ENCODE measurements at regions not wholly inside any gene's neighbourhood (a gene's known extent, or its start where the extent isn't known, plus 50 kb on each side); places are given as distances from the start of the nearest gene placed in this dataset.

DNA sequence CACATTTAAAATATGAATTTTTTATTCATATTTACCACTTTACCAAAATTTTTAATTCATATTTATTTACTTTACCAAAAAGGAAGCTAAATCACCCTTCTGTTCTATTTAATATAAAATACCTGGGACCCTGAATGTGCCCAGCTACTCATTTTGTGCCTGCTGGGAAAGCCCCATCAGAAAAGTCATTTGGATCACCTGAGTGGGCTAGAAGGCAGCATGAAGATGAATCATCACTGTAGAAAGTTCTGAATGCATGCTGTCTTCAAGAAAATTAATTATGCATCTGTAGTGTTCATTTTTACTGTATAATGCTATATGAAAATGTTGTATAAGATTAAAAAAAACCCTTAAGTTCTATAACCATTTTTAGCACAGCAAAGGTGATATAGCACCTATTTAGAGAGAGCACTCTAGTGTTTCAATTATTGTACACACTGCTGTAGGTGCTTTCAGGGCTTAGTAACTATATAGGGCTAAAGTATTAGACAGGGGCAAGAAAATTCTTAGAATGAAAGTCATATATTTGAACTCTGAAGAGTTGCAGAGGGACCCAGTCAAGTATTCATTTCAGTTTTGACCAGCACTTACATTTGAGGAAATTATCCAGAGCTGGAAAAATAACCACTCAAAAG, 175.1 kb downstream of the NFKBIZ start:
- H3K4me3 ChIP-seq (replicated peaks in 1 of 3; ENCODE audit: insufficient read depth in 1 of 3, low read depth in 2 of 3, low read length in 3 of 3), result no peak overlapping the region
- ChIA-PET POLR2A (no interaction called here), CTCF (ENCODE audit: low intra/inter-chr PET ratio, low total read pairs) (no interaction called here)
- FAIRE-seq, result no peak
- no peak overlapping the region for H2AFZ ChIP-seq (ENCODE audit: low read length)
- in situ Hi-C loops (cut with HindIII; ENCODE audit: extremely low pct_ligation_motif_present, low pct_unique_long_range_greater_than_20kb) (no loop called here), intact Hi-C loops (cut with micrococcal nuclease; ENCODE audit: unreplicated experiment) (no loop called here)
- no peaks in the 10 kb centered on the region for H3K36me3 ChIP-seq (replicated peaks in 1 of 2; ENCODE audit: control insufficient read depth in 1 of 2, insufficient read depth in 2 of 2, low read length in 2 of 2)
- H3K4me2 ChIP-seq (ENCODE audit: low read depth, low read length), result no peak overlapping the region
- no peaks in the 10 kb centered on the region for H4K20me1 ChIP-seq (ENCODE audit: insufficient read depth, low read length)
- TF ChIP-seq SAFB2 (CRISPR knock-in tag; IDR thresholded peaks at IDR 0.05; ENCODE audit: borderline replicate concordance, low read depth) (no peak), NR3C1 (CRISPR knock-in tag; IDR thresholded peaks at IDR 0.05) (no peak), ATF7-NPFF (CRISPR knock-in tag; IDR thresholded peaks at IDR 0.05; ENCODE audit: low read depth) (no peak), GATA4 (IDR thresholded peaks at IDR 0.05; ENCODE audit: borderline replicate concordance, low read depth) (no peak), KDM4B (CRISPR knock-in tag; IDR thresholded peaks at IDR 0.05) (no peak), ZNF558 (CRISPR knock-in tag; IDR thresholded peaks at IDR 0.05; ENCODE audit: borderline replicate concordance) (no peak), ZNF772 (CRISPR knock-in tag; IDR thresholded peaks at IDR 0.05) (no peak), PAF1 (CRISPR knock-in tag; IDR thresholded peaks at IDR 0.05) (no peak), ZFP36L1 (CRISPR knock-in tag; IDR thresholded peaks at IDR 0.05) (no peak), MAFG (CRISPR knock-in tag; IDR thresholded peaks at IDR 0.05) (no peak), POLR2AphosphoS2 (IDR thresholded peaks at IDR 0.05; ENCODE audit: low read depth, low read length) (no peak), ZNF382 (CRISPR knock-in tag; IDR thresholded peaks at IDR 0.05; ENCODE audit: borderline replicate concordance) (no peak), SIX4 (CRISPR knock-in tag; IDR thresholded peaks at IDR 0.05) (no peak)
- TF ChIP-seq, protein P1, sequence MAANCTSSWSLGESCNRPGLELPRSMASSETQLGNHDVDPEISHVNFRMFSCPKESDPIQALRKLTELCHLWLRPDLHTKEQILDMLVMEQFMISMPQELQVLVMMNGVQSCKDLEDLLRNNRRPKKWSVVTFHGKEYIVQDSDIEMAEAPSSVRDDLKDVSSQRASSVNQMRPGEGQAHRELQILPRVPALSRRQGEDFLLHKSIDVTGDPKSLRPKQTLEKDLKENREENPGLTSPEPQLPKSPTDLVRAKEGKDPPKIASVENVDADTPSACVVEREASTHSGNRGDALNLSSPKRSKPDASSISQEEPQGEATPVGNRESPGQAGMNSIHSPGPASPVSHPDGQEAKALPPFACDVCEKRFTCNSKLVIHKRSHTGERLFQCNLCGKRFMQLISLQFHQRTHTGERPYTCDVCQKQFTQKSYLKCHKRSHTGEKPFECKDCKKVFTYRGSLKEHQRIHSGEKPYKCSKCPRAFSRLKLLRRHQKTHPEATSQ (CRISPR knock-in tag; IDR thresholded peaks at IDR 0.05; ENCODE audit: borderline replicate concordance), result no peak
- no TSS peak for BruUV-seq (replicated peaks)
- no peak for DNase-seq (ENCODE audit: low spot score)
- ATAC-seq, result no peak
- no peaks in the 10 kb centered on the region for H3K9me3 ChIP-seq (ENCODE audit: low read length)
- no peaks in the 10 kb centered on the region for H3K4me1 ChIP-seq (ENCODE audit: insufficient read depth, low read length)
- H3K9ac ChIP-seq (ENCODE audit: insufficient read depth, low read depth, low read length), result no peak overlapping the region
- no peak overlapping the region for H3K27ac ChIP-seq (ENCODE audit: extremely low read length, insufficient read depth, low read length)
- no peaks in the 10 kb centered on the region for H3K27me3 ChIP-seq (ENCODE audit: control insufficient read depth in 1 of 2, insufficient read depth in 2 of 2, low read length in 2 of 2)
- no peaks in the 10 kb centered on the region for H3K79me2 ChIP-seq (ENCODE audit: insufficient read depth, low read length)
